Endothelial cell of umbilical vein (primary cell): ENCODE measurements at regions not wholly inside any gene's neighbourhood (a gene's known extent, or its start where the extent isn't known, plus 50 kb on each side); places are given as distances from the start of the nearest gene placed in this dataset.

Source experiments
- BruUV-seq: library from RNA; stranded (reverse); fragments of 400-500 nt; replicated peaks from 2 replicates; lab custom pipeline; 2021; lab: Mats Ljungman, UMichigan
- CTCF ChIA-PET: fragments of 300-600, 350-600 bp; sonication (Branson Sonifier 250); formaldehyde crosslinking; loops from one replicate; lab custom pipeline; 2021; ENCODE audit warnings: antibody characterized with exemption, inconsistent platforms; lab: Charles Lee
- POLR2A ChIA-PET: fragments of 300-600, 350-600 bp; sonication (Branson Sonifier 250); formaldehyde crosslinking; loops from one replicate; lab custom pipeline; 2021; ENCODE audit warnings: antibody characterized with exemption, inconsistent platforms; lab: Charles Lee
- DNase-seq: peaks from one replicate; pipeline ENCODE4 v3.0.0-alpha.2; 2011; ENCODE audit warnings: low read depth, low spot score
- FAIRE-seq: peaks from 2 replicates; lab custom pipeline; 2011; peaks lifted over from hg19 to GRCh38; lab: Jason Lieb, UNC
- H2AFZ ChIP-seq: 2 replicates; pipeline ENCODE4 v1.6.0; 2012; ENCODE audit warnings: low read depth, low read length, control low read depth, inconsistent platforms
- H3K27ac ChIP-seq: 2 replicates; pipeline ENCODE4 v1.5.1; 2011; ENCODE audit warnings: low read depth, mild to moderate bottlenecking, control low read depth, low read length, moderate library complexity; ENCODE audit not compliant: insufficient read depth
- H3K27me3 ChIP-seq, 2 experiments: 2 replicates each; pipeline versions ENCODE4 v1.6.0 to v1.6.1; 2011; ENCODE audit warnings: low read length in 2 of 2, mixed read lengths in 1 of 2; ENCODE audit not compliant: control insufficient read depth in 2 of 2, insufficient read depth in 2 of 2
- H3K36me3 ChIP-seq, 2 experiments: 2 replicates in 1 of 2; 3 replicates in 1 of 2; pipeline ENCODE4 v1.5.1; 2011; ENCODE audit warnings: low read length in 2 of 2, mild to moderate bottlenecking in 1 of 2, moderate library complexity in 1 of 2; ENCODE audit not compliant: control insufficient read depth in 2 of 2, insufficient read depth in 2 of 2; ENCODE audit errors: extremely low read depth in 1 of 2
- H3K4me1 ChIP-seq: 3 replicates; pipeline ENCODE4 v1.5.1; 2011; ENCODE audit warnings: mild to moderate bottlenecking, low read length; ENCODE audit not compliant: control insufficient read depth, insufficient read depth; ENCODE audit errors: extremely low read depth
- H3K4me2 ChIP-seq: 2 replicates; pipeline ENCODE4 v1.6.1; 2011; ENCODE audit warnings: low read length, control low read depth, mixed read lengths; ENCODE audit not compliant: insufficient read depth
- H3K4me3 ChIP-seq, 3 experiments: fragments of 200-600 bp in 1 of 3; sonication (generic), shearing (Covaris generic) in 1 of 3; replicated peaks in 1 of 3; 2 replicates each; pipeline ENCODE4 v1.5.1; 2011 to 2016; ENCODE audit warnings: control low read depth in 3 of 3, low read length in 3 of 3, mild to moderate bottlenecking in 2 of 3, inconsistent platforms in 1 of 3, low read depth in 1 of 3, moderate library complexity in 1 of 3; ENCODE audit not compliant: insufficient read depth in 1 of 3
- H3K79me2 ChIP-seq: 2 replicates; pipeline ENCODE4 v1.6.0; 2012; ENCODE audit warnings: low read length, inconsistent platforms; ENCODE audit not compliant: control insufficient read depth, insufficient read depth
- H3K9ac ChIP-seq: replicated peaks from 2 replicates; pipeline ENCODE3; 2011; ENCODE audit warnings: low read length, control low read depth; ENCODE audit not compliant: insufficient read depth; ENCODE audit errors: extremely low read depth
- H3K9me1 ChIP-seq: replicated peaks from 3 replicates; pipeline ENCODE4 v1.6.0; 2011; ENCODE audit warnings: mild to moderate bottlenecking, low read length; ENCODE audit not compliant: control insufficient read depth, insufficient read depth; ENCODE audit errors: extremely low read depth
- H3K9me3 ChIP-seq: replicated peaks from 2 replicates; pipeline ENCODE4 v1.5.1; 2012; ENCODE audit warnings: low read length, inconsistent platforms; ENCODE audit not compliant: control insufficient read depth, insufficient read depth
- H4K20me1 ChIP-seq: replicated peaks from 2 replicates; pipeline ENCODE3; 2011; ENCODE audit warnings: mild to moderate bottlenecking, low read length; ENCODE audit not compliant: control insufficient read depth, insufficient read depth; ENCODE audit errors: extremely low read depth
- EZH2 ChIP-seq: IDR thresholded peaks from 2 replicates; pipeline ENCODE4 v1.6.1; 2012; ENCODE audit warnings: borderline replicate concordance, low read depth, mild to moderate bottlenecking, moderate library complexity, low read length, inconsistent platforms; ENCODE audit not compliant: severe bottlenecking
- FOS ChIP-seq: IDR thresholded peaks from 2 replicates; pipeline ENCODE4 v1.6.1; 2011; ENCODE audit warnings: mild to moderate bottlenecking, low read length, moderate library complexity, borderline replicate concordance; ENCODE audit not compliant: insufficient read depth
- GATA2 ChIP-seq: IDR thresholded peaks from 2 replicates; pipeline ENCODE4 v1.7.0; 2011; ENCODE audit warnings: low read depth, mild to moderate bottlenecking, moderate library complexity, mixed read lengths, low read length; ENCODE audit not compliant: insufficient read length, insufficient read depth
- JUN ChIP-seq: IDR thresholded peaks from 2 replicates; pipeline ENCODE4 v1.6.1; 2011; ENCODE audit warnings: borderline replicate concordance, low read depth; ENCODE audit not compliant: insufficient read length, insufficient read depth
- MYC ChIP-seq: IDR thresholded peaks from one replicate; pipeline ENCODE4 v1.6.1; 2011; ENCODE audit warnings: mild to moderate bottlenecking, low read depth, low read length
- POLR2A ChIP-seq: IDR thresholded peaks from 2 replicates; pipeline ENCODE4 v1.6.1; 2012; ENCODE audit warnings: low read depth, mild to moderate bottlenecking, control low read depth, low read length
- POLR2AphosphoS5 ChIP-seq: IDR thresholded peaks from 2 replicates; pipeline ENCODE4 v1.6.1; 2012; ENCODE audit warnings: low read depth, mild to moderate bottlenecking, control low read depth, low read length, moderate library complexity; ENCODE audit not compliant: insufficient read depth
- dilution Hi-C: fragments of 300-500 bp; cut with MboI; formaldehyde crosslinking; loops from one replicate; pipeline ENCODE4 v1.15.0; 2019; ENCODE audit warnings: low sequenced_read_pairs; ENCODE audit not compliant: extremely low pct_ligation_motif_present
- intact Hi-C: fragments of 100-400 bp; cut with micrococcal nuclease; formaldehyde crosslinking; loops from one replicate; pipeline ENCODE4 v1.10.0; 2022
- TF ChIP-seq, protein P1 (sequence below), 2 donors: IDR thresholded peaks; 1 replicate in 1 of 2; 2 replicates in 1 of 2; pipeline ENCODE4 v1.5.1; 2011; ENCODE audit warnings: low read length in 2 of 2, mild to moderate bottlenecking in 2 of 2, moderate library complexity in 2 of 2, control low read depth in 1 of 2, inconsistent platforms in 1 of 2, low read depth in 1 of 2; ENCODE audit not compliant: insufficient read depth in 1 of 2; ENCODE audit errors: extremely low read depth in 1 of 2
- TF ChIP-seq, protein P2 (sequence below): IDR thresholded peaks from 2 replicates; pipeline ENCODE4 v1.6.1; 2011; ENCODE audit not compliant: insufficient read depth, insufficient read length

GRCh38 chr4:13938299-13938698 lies 310.8 kb upstream of the BOD1L1 start:
- Histone ChIP-seq H3K9ac (no peak overlapping the region), H3K4me2 (no peak overlapping the region), H3K36me3 (no peaks in the 10 kb centered on the region), H3K27me3 (no peaks in the 10 kb centered on the region), H2AFZ (no peak overlapping the region), H4K20me1 (no peaks in the 10 kb centered on the region), H3K9me3 (no peaks in the 10 kb centered on the region), H3K4me3 (no peak overlapping the region), H3K27ac (no peak overlapping the region), H3K4me1 (no peaks in the 10 kb centered on the region), H3K9me1 (no peaks in the 10 kb centered on the region), H3K79me2 (no peaks in the 10 kb centered on the region)
- FAIRE-seq = no peak
- intact Hi-C loops = no loop called here
- CTCF ChIA-PET = no interaction called here
- dilution Hi-C loops = no loop called here
- BruUV-seq = no TSS peak
- POLR2A ChIA-PET = no interaction called here
- no peak for TF ChIP-seq GATA2
- TF ChIP-seq, protein P1, sequence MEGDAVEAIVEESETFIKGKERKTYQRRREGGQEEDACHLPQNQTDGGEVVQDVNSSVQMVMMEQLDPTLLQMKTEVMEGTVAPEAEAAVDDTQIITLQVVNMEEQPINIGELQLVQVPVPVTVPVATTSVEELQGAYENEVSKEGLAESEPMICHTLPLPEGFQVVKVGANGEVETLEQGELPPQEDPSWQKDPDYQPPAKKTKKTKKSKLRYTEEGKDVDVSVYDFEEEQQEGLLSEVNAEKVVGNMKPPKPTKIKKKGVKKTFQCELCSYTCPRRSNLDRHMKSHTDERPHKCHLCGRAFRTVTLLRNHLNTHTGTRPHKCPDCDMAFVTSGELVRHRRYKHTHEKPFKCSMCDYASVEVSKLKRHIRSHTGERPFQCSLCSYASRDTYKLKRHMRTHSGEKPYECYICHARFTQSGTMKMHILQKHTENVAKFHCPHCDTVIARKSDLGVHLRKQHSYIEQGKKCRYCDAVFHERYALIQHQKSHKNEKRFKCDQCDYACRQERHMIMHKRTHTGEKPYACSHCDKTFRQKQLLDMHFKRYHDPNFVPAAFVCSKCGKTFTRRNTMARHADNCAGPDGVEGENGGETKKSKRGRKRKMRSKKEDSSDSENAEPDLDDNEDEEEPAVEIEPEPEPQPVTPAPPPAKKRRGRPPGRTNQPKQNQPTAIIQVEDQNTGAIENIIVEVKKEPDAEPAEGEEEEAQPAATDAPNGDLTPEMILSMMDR (IDR thresholded peaks at IDR 0.05; ENCODE audit: extremely low read depth in 1 of 2, insufficient read depth in 1 of 2, low read depth in 1 of 2, low read length in 2 of 2) = no peak
- no peak for TF ChIP-seq EZH2
- no peak for TF ChIP-seq FOS
- TF ChIP-seq, protein P2, sequence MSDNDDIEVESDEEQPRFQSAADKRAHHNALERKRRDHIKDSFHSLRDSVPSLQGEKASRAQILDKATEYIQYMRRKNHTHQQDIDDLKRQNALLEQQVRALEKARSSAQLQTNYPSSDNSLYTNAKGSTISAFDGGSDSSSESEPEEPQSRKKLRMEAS = no peak
- TF ChIP-seq MYC = no peak
- TF ChIP-seq JUN = no peak
- no peak for TF ChIP-seq POLR2AphosphoS5
- TF ChIP-seq POLR2A = no peak
- DNase-seq = no peak
